ENCODE measurements at regions not wholly inside any gene's neighbourhood (a gene's known extent, or its start where the extent isn't known, plus 50 kb on each side); places are given as distances from the start of the nearest gene placed in this dataset.
"Not testable (repeated sequence)": the region's sequence is repeated elsewhere in the genome, so short reads cannot be mapped to it uniquely, and the experiment has no call there.

- TF ChIP-seq ATF2 (tag by site-specific recombination; IDR thresholded peaks at IDR 0.05; ENCODE audit: low read depth) = no peak
- no peak for TF ChIP-seq ZNF202 (tag by site-specific recombination; IDR thresholded peaks at IDR 0.05; ENCODE audit: borderline replicate concordance)
- TF ChIP-seq ZNF341 (tag by site-specific recombination; IDR thresholded peaks at IDR 0.05; ENCODE audit: low read depth) = no peak
- no peak for TF ChIP-seq SETDB1 (IDR thresholded peaks at IDR 0.05; ENCODE audit: insufficient read length, low read length)
- TF ChIP-seq ZIC2 (tag by site-specific recombination; IDR thresholded peaks at IDR 0.05) = no peak
- no peak for TF ChIP-seq ZNF184 (tag by site-specific recombination; IDR thresholded peaks at IDR 0.05)
- TF ChIP-seq ZNF664 (tag by site-specific recombination; IDR thresholded peaks at IDR 0.05) = no peak
- TF ChIP-seq GLI2 (tag by site-specific recombination; IDR thresholded peaks at IDR 0.05; ENCODE audit: borderline replicate concordance, low read depth) = no peak
Observed at GRCh38 chr7:7005303-7005702, 177.0 kb upstream of the C1GALT1 start (continued).

GRCh38 chr7:7005949-7006348, 176.4 kb upstream of the C1GALT1 start:
- H3K27ac ChIP-seq (ENCODE audit: extremely low read depth, low read depth, low read length); CTCF ChIA-PET; H3K9me3 ChIP-seq (ENCODE audit: control insufficient read depth, insufficient read depth, low read depth, low read length); H3K4me3 ChIP-seq (ENCODE audit: low read depth, low read length); H3K4me1 ChIP-seq (ENCODE audit: control insufficient read depth, insufficient read depth, low read length); POLR2A ChIA-PET; H3K36me3 ChIP-seq (ENCODE audit: control insufficient read depth in 2 of 2, insufficient read depth in 1 of 2, low read length in 2 of 2): not testable (repeated sequence)

GRCh38 chr7:7011241-7011640, 171.1 kb upstream of the C1GALT1 start:
- H3K4me1 ChIP-seq (ENCODE audit: control insufficient read depth, insufficient read depth, low read length); H3K27ac ChIP-seq (ENCODE audit: extremely low read depth, low read depth, low read length); CTCF ChIA-PET; H3K36me3 ChIP-seq (ENCODE audit: control insufficient read depth in 2 of 2, insufficient read depth in 1 of 2, low read length in 2 of 2); POLR2A ChIA-PET; H3K9me3 ChIP-seq (ENCODE audit: control insufficient read depth, insufficient read depth, low read depth, low read length); H3K4me3 ChIP-seq (ENCODE audit: low read depth, low read length): not testable (repeated sequence)

- H3K4me3 ChIP-seq (ENCODE audit: low read depth, low read length); H3K9me3 ChIP-seq (ENCODE audit: control insufficient read depth, insufficient read depth, low read depth, low read length); H3K27ac ChIP-seq (ENCODE audit: extremely low read depth, low read depth, low read length); H3K36me3 ChIP-seq (ENCODE audit: control insufficient read depth in 2 of 2, insufficient read depth in 1 of 2, low read length in 2 of 2); POLR2A ChIA-PET; H3K4me1 ChIP-seq (ENCODE audit: control insufficient read depth, insufficient read depth, low read length); CTCF ChIA-PET: not testable (repeated sequence)
- TF ChIP-seq SCRT2 (tag by site-specific recombination; IDR thresholded peaks at IDR 0.05) = 0 out of 2 replicates have a peak, but pooled peaks have one; percentile 12
Observed at GRCh38 chr7:7011751-7012150, 170.6 kb upstream of the C1GALT1 start.

- ChIA-PET CTCF (no interaction called here), POLR2A (no interaction called here)
- Histone ChIP-seq H3K4me1 (ENCODE audit: control insufficient read depth, insufficient read depth, low read length) (no peaks in the 10 kb centered on the region), H3K9me3 (ENCODE audit: control insufficient read depth, insufficient read depth, low read depth, low read length) (no peaks in the 10 kb centered on the region), H3K4me3 (ENCODE audit: low read depth, low read length) (no peak overlapping the region), H3K27ac (ENCODE audit: extremely low read depth, low read depth, low read length) (no peak overlapping the region), H3K36me3 (ENCODE audit: control insufficient read depth in 2 of 2, insufficient read depth in 1 of 2, low read length in 2 of 2) (no peaks in the 10 kb centered on the region)
- TF ChIP-seq ZNF133 (tag by site-specific recombination; IDR thresholded peaks at IDR 0.05) (no peak), ZNF510 (tag by site-specific recombination; IDR thresholded peaks at IDR 0.05; ENCODE audit: insufficient replicate concordance) (no peak), ZBTB21 (tag by site-specific recombination; IDR thresholded peaks at IDR 0.05) (no peak), WT1 (tag by site-specific recombination; IDR thresholded peaks at IDR 0.05) (no peak), ZNF513 (tag by site-specific recombination; IDR thresholded peaks at IDR 0.05) (no peak), PBX3 (CRISPR knock-in tag; IDR thresholded peaks at IDR 0.05) (no peak), ZNF544 (tag by site-specific recombination; IDR thresholded peaks at IDR 0.05) (no peak)
Observed at GRCh38 chr7:7014827-7015595, 167.3 kb upstream of the C1GALT1 start.
